K562 (cell line): ENCODE measurements at regions not wholly inside any gene's neighbourhood (a gene's known extent, or its start where the extent isn't known, plus 50 kb on each side); places are given as distances from the start of the nearest gene placed in this dataset.

Experiments used
- ATAC-seq: fragments of 200-7000 bp; cut with Tn5 transposase; 3 replicates; pipeline ENCODE4 v1.9.1; 2020; ENCODE audit warnings: moderate library complexity
- BruUV-seq: library from RNA; stranded (reverse); fragments of 400-500 nt; replicated peaks from 2 replicates; lab custom pipeline; 2021; lab: Mats Ljungman, UMichigan
- CTCF ChIA-PET: fragments of 300-600 bp; formaldehyde crosslinking; extraction: SDS; loops from one replicate; lab custom pipeline; 2021; ENCODE audit warnings: low intra/inter-chr PET ratio; lab: Yijun Ruan, JAX
- POLR2A ChIA-PET: fragments of 300-600, 350-650 bp; sonication (Branson Sonifier 250); formaldehyde crosslinking; extraction: SDS; loops from one replicate; lab custom pipeline; 2021; ENCODE audit warnings: antibody characterized with exemption, inconsistent platforms; lab: Yijun Ruan, JAX
- DNase-seq, 4 experiments: peaks; one replicate each; pipeline versions ENCODE4 v3.0.0 to v3.0.0-alpha.2; 2011 to 2018; ENCODE audit warnings: low spot score in 3 of 4, mixed read lengths in 3 of 4; ENCODE audit errors: extremely low read depth in 1 of 4
- FAIRE-seq: peaks from 2 replicates; lab custom pipeline; 2011; peaks lifted over from hg19 to GRCh38; lab: Jason Lieb, UNC
- H2AFZ ChIP-seq: 2 replicates; pipeline ENCODE4 v1.6.0; 2011; ENCODE audit warnings: low read depth, low read length, control low read depth, inconsistent platforms
- H3K27ac ChIP-seq: fragments of 200-600 bp; 3 replicates; pipeline ENCODE4 v1.8.0; 2011; ENCODE audit warnings: low read depth, mild to moderate bottlenecking, control low read depth, inconsistent platforms, low read length, moderate library complexity, mixed read lengths; ENCODE audit errors: extremely low read depth
- H3K27me3 ChIP-seq, 2 experiments: fragments of 300-600 bp in 1 of 2; 2 replicates in 1 of 2; 3 replicates in 1 of 2; pipeline versions ENCODE4 v1.6.0 to v1.8.0; 2011; ENCODE audit warnings: inconsistent platforms in 2 of 2, low read length in 2 of 2, mild to moderate bottlenecking in 1 of 2, mixed read lengths in 1 of 2, moderate library complexity in 1 of 2; ENCODE audit not compliant: control insufficient read depth in 2 of 2, insufficient read depth in 2 of 2
- H3K36me3 ChIP-seq: fragments of 300-600 bp; 3 replicates; pipeline ENCODE4 v1.8.0; 2011; ENCODE audit warnings: mild to moderate bottlenecking, low read length, inconsistent platforms; ENCODE audit not compliant: control insufficient read depth, insufficient read depth
- H3K4me1 ChIP-seq, 2 experiments: fragments of 200-600 bp in 1 of 2; replicated peaks in 1 of 2; 2 replicates in 1 of 2; 3 replicates in 1 of 2; pipeline versions ENCODE4 v1.5.1 to v1.8.0; 2011; ENCODE audit warnings: inconsistent platforms in 2 of 2, low read length in 2 of 2, mild to moderate bottlenecking in 1 of 2, mixed read lengths in 1 of 2, moderate library complexity in 1 of 2; ENCODE audit not compliant: control insufficient read depth in 2 of 2, insufficient read depth in 2 of 2
- H3K4me2 ChIP-seq: 2 replicates; pipeline ENCODE4 v1.6.1; 2011; ENCODE audit warnings: low read length, control low read depth, inconsistent platforms, mixed read lengths; ENCODE audit not compliant: insufficient read depth
- H3K4me3 ChIP-seq: fragments of 200-600 bp; sonication (generic), shearing (Covaris generic); 2 replicates; pipeline ENCODE4 v1.5.1; 2016; ENCODE audit warnings: control low read depth, inconsistent platforms
- H3K79me2 ChIP-seq: fragments of 200-600 bp; 3 replicates; pipeline ENCODE4 v1.8.0; 2011; ENCODE audit warnings: low read length, inconsistent platforms; ENCODE audit not compliant: control insufficient read depth, insufficient read depth
- H3K9ac ChIP-seq, 2 experiments: 2 replicates each; pipeline versions ENCODE4 v1.6.0 to v1.6.1; 2011; ENCODE audit warnings: low read depth in 2 of 2, low read length in 2 of 2, control low read depth in 1 of 2, inconsistent platforms in 1 of 2, mild to moderate bottlenecking in 1 of 2, mixed read lengths in 1 of 2; ENCODE audit not compliant: insufficient read depth in 1 of 2
- H3K9me1 ChIP-seq: one replicate; pipeline ENCODE4 v1.6.0; 2011; ENCODE audit warnings: inconsistent platforms, mild to moderate bottlenecking, low read length, moderate library complexity; ENCODE audit not compliant: control insufficient read depth, insufficient read depth
- H3K9me3 ChIP-seq: replicated peaks from 2 replicates; pipeline ENCODE4 v1.5.1; 2011; ENCODE audit warnings: low read depth, low read length, inconsistent platforms; ENCODE audit not compliant: control insufficient read depth, insufficient read depth
- H4K20me1 ChIP-seq: replicated peaks from 2 replicates; pipeline ENCODE4 v1.6.1; 2011; ENCODE audit warnings: low read length, inconsistent platforms, mixed read lengths; ENCODE audit not compliant: control insufficient read depth, insufficient read depth
- BMI1 ChIP-seq: fragments of 150-350 bp; IDR thresholded peaks from 2 replicates; pipeline ENCODE4 v1.6.1; 2014; ENCODE audit warnings: low read length
- C11orf30 ChIP-seq: fragments of 450-650 bp; IDR thresholded peaks from 2 replicates; pipeline ENCODE4 v1.6.1; 2016; ENCODE audit warnings: low read depth, mild to moderate bottlenecking
- DACH1 ChIP-seq: fragments of 450-650 bp; IDR thresholded peaks from 2 replicates; pipeline ENCODE4 v1.6.1; 2018; ENCODE audit not compliant: partially characterized antibody
- MAFF ChIP-seq: IDR thresholded peaks from 2 replicates; pipeline ENCODE4 v1.6.1; 2012; ENCODE audit warnings: low read length, improper control_type of control experiment
- MAFG ChIP-seq: fragments of 450-650 bp; conservative IDR thresholded peaks from 2 replicates; pipeline ENCODE4 v1.6.1; 2016; ENCODE audit warnings: missing genetic modification characterization, missing compliant biosample characterization
- MAFK ChIP-seq: IDR thresholded peaks from 2 replicates; pipeline ENCODE4 v1.6.1; 2011; ENCODE audit warnings: low read length, improper control_type of control experiment
- NFIC ChIP-seq: fragments of 450-650 bp; IDR thresholded peaks from 2 replicates; pipeline ENCODE4 v1.6.1; 2017; ENCODE audit warnings: mild to moderate bottlenecking, inconsistent platforms
- RFX5 ChIP-seq: IDR thresholded peaks from 2 replicates; pipeline ENCODE4 v1.6.1; 2011; ENCODE audit warnings: low read depth, mild to moderate bottlenecking, improper control_type of control experiment, low read length
- ZNF140 ChIP-seq: fragments of 250-450 bp; sonication (Bioruptor Pico); IDR thresholded peaks from 2 replicates; pipeline ENCODE4 v1.8.0; 2021; ENCODE audit warnings: moderate library complexity, mild to moderate bottlenecking, inconsistent platforms
- ZNF316 ChIP-seq: fragments of 450-650 bp; IDR thresholded peaks from 2 replicates; pipeline ENCODE4 v1.6.1; 2016
- WGBS: fragments of 100-300 bp; shearing (Covaris generic); methylation state at CpG from one replicate; pipeline ENCODE4 v1.1.6; 2016; ENCODE audit warnings: low coverage, mixed read lengths; ENCODE audit not compliant: insufficient coverage; ENCODE audit errors: missing lambda C conversion rate; 5-methylcytosine and 5-hydroxymethylcytosine counted together
- in situ Hi-C: fragments of 300-500 bp; cut with MboI; formaldehyde crosslinking; loops from 4 replicates; pipeline ENCODE4 v1.15.0; 2018; ENCODE audit warnings: inconsistent platforms, mixed read lengths
- intact Hi-C: fragments of 100-400 bp; cut with micrococcal nuclease; formaldehyde crosslinking; loops from 2 replicates; pipeline ENCODE4 v1.14.2; 2022

DNA sequence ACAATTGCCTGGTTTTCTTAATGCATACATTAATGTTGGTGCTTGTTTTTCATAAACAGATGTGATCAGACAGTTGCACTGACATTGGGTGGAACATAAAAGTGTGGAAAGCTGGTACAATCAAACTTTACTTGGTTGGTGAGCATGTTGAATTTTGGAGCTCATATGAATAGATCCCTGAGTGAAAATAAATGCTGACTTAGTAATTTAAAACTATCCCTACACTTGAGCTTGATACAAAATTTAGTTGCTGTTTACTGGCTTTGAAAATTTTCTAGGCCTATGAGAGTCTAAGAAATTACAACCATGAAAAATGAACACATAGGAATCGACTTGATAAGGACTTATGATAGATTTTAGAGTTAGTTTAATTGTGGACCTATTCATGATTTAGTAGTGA, 551.8 kb upstream of the PABPC4L start:
- no TSS peak for BruUV-seq
- WGBS: 0% methylated on average over 1 of the region's 1 CpG
- Histone ChIP-seq H3K9ac (no peak overlapping the region), H3K36me3 (no peaks in the 10 kb centered on the region), H3K27ac (no peak overlapping the region), H3K27me3 (no peaks in the 10 kb centered on the region), H3K79me2 (no peaks in the 10 kb centered on the region), H3K4me2 (no peak overlapping the region), H3K4me3 (no peak overlapping the region), H4K20me1 (no peaks in the 10 kb centered on the region), H3K4me1 (no peaks in the 10 kb centered on the region), H3K9me3 (no peaks in the 10 kb centered on the region), H2AFZ (no peak overlapping the region), H3K9me1 (no peaks in the 10 kb centered on the region)
- FAIRE-seq (no peak), ATAC-seq (no peak), DNase-seq (no peak)
- in situ Hi-C loops: no loop called here
- TF ChIP-seq ZNF140 (CRISPR knock-in tag) (no peak), C11orf30 (peak; percentile 35; the same call in 1 of the 2 replicates), MAFF (peak; percentile 72), MAFG (peak; percentile 42; the same call in 1 of the 2 replicates), ZNF316 (peak; percentile 70), MAFK (peak; percentile 56; the same call in 1 of the 2 replicates), NFIC (no peak)
- intact Hi-C loops: no loop called here
- ChIA-PET POLR2A (no interaction called here), CTCF (no interaction called here)

DNA sequence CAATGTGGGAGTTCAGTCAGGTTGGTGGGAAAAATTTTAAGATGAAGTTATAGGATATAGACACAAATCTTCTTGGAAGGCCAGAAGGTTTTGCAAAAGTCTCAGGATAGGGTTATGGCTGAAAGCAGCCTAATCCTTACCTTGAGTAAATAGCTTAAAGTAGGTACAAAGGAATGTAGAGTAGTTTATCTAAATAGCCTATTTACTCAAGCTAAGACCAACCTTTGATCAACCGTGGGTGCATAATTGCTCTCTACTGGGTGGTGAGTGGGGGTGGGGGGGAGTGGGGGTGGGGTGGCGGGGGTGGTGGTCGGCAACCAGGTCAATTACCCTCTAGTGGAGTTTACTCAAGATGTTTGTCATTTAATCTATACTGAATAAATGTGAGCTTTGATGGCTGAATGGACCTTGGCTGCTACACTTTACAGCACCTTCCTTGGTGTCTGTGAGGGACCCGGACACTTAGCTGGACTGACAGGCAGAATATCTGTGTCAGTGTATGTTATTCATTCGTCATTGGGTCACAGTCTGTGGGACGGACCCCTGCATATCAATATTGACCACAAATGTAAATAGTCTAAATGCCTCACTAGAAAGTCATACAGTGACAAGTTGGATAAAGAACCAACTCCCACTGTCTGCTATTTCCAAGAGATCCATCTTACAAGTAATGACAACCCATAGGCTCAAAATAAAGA, 545.7 kb upstream of the PABPC4L start:
- intact Hi-C loops: no loop called here
- no peak overlapping the region for H2AFZ ChIP-seq
- H3K27ac ChIP-seq: no peak overlapping the region
- H3K9me1 ChIP-seq: no peaks in the 10 kb centered on the region
- 0% methylated on average over 6 of the region's 6 CpGs for WGBS
- in situ Hi-C loops: no loop called here
- no peaks in the 10 kb centered on the region for H3K36me3 ChIP-seq
- H4K20me1 ChIP-seq: no peaks in the 10 kb centered on the region
- no TSS peak for BruUV-seq
- no peak overlapping the region for H3K9ac ChIP-seq
- ChIA-PET POLR2A (no interaction called here), CTCF (no interaction called here)
- H3K9me3 ChIP-seq: no peaks in the 10 kb centered on the region
- no peak for ATAC-seq
- no peak for DNase-seq
- FAIRE-seq: no peak
- no peak overlapping the region for H3K4me3 ChIP-seq
- H3K79me2 ChIP-seq: no peaks in the 10 kb centered on the region
- no peak overlapping the region for H3K4me2 ChIP-seq
- H3K4me1 ChIP-seq: no peaks in the 10 kb centered on the region
- no peaks in the 10 kb centered on the region for H3K27me3 ChIP-seq
- TF ChIP-seq DACH1 (no peak), BMI1 (no peak), RFX5 (no peak)
